ENCODE measurements at regions not wholly inside any gene's neighbourhood (a gene's known extent, or its start where the extent isn't known, plus 50 kb on each side); places are given as distances from the start of the nearest gene placed in this dataset.

- Histone ChIP-seq H3K9me3 (ENCODE audit: low read depth, low read length, poor library complexity, severe bottlenecking) (no peaks in the 10 kb centered on the region), H3K27me3 (replicated peaks; ENCODE audit: insufficient read depth, low read depth, low read length, poor library complexity) (no peaks in the 10 kb centered on the region), H3K27ac (ENCODE audit: low read depth, low read length, poor library complexity, severe bottlenecking) (no peak overlapping the region), H3K4me3 (ENCODE audit: low read depth, low read length, poor library complexity, severe bottlenecking) (no peak overlapping the region), H3K36me3 (ENCODE audit: insufficient read depth, low read length, poor library complexity, severe bottlenecking) (no peaks in the 10 kb centered on the region), H3K4me1 (ENCODE audit: insufficient read depth, low read length, poor library complexity, severe bottlenecking) (no peaks in the 10 kb centered on the region)
- intact Hi-C loops (cut with micrococcal nuclease; ENCODE audit: unreplicated experiment): no loop called here
- TF ChIP-seq CTCF (conservative IDR thresholded peaks at IDR 0.05; ENCODE audit: low read depth, low read length) (no peak), EZH2 (IDR thresholded peaks at IDR 0.05; ENCODE audit: borderline replicate concordance, low read depth, low read length, poor library complexity, severe bottlenecking) (no peak)
- ChIA-PET POLR2A (ENCODE audit: low non-redundant PET) (no interaction called here), CTCF (no interaction called here)
- no peak for DNase-seq (ENCODE audit: low spot score)
- no TSS peak for BruUV-seq (replicated peaks)
Observed at GRCh38 chr2:145106293-145106692, 586.4 kb upstream of the ZEB2 start.

GRCh38 chr2:145102706-145103105, 582.8 kb upstream of the ZEB2 start:
- BruUV-seq (replicated peaks): no TSS peak
- H3K4me3 ChIP-seq (ENCODE audit: low read depth, low read length, poor library complexity, severe bottlenecking): no peak overlapping the region
- H3K9me3 ChIP-seq (ENCODE audit: low read depth, low read length, poor library complexity, severe bottlenecking): no peaks in the 10 kb centered on the region
- no peaks in the 10 kb centered on the region for H3K4me1 ChIP-seq (ENCODE audit: insufficient read depth, low read length, poor library complexity, severe bottlenecking)
- intact Hi-C loops (cut with micrococcal nuclease; ENCODE audit: unreplicated experiment): no loop called here
- CTCF ChIA-PET: no interaction called here
- no peak overlapping the region for H3K27ac ChIP-seq (ENCODE audit: low read depth, low read length, poor library complexity, severe bottlenecking)
- DNase-seq (ENCODE audit: low spot score): no peak
- POLR2A ChIA-PET (ENCODE audit: low non-redundant PET): no interaction called here
- no peaks in the 10 kb centered on the region for H3K36me3 ChIP-seq (ENCODE audit: insufficient read depth, low read length, poor library complexity, severe bottlenecking)
- TF ChIP-seq CTCF (conservative IDR thresholded peaks at IDR 0.05; ENCODE audit: low read depth, low read length) (no peak), EZH2 (IDR thresholded peaks at IDR 0.05; ENCODE audit: borderline replicate concordance, low read depth, low read length, poor library complexity, severe bottlenecking) (no peak)
- no peaks in the 10 kb centered on the region for H3K27me3 ChIP-seq (replicated peaks; ENCODE audit: insufficient read depth, low read depth, low read length, poor library complexity)

GRCh38 chr2:145100301-145100700, 580.4 kb upstream of the ZEB2 start:
- BruUV-seq (replicated peaks): no TSS peak
- H3K36me3 ChIP-seq (ENCODE audit: insufficient read depth, low read length, poor library complexity, severe bottlenecking): no peaks in the 10 kb centered on the region
- H3K27ac ChIP-seq (ENCODE audit: low read depth, low read length, poor library complexity, severe bottlenecking): no peak overlapping the region
- ChIA-PET CTCF (no interaction called here), POLR2A (ENCODE audit: low non-redundant PET) (no interaction called here)
- TF ChIP-seq CTCF (conservative IDR thresholded peaks at IDR 0.05; ENCODE audit: low read depth, low read length) (no peak), EZH2 (IDR thresholded peaks at IDR 0.05; ENCODE audit: borderline replicate concordance, low read depth, low read length, poor library complexity, severe bottlenecking) (no peak)
- H3K4me1 ChIP-seq (ENCODE audit: insufficient read depth, low read length, poor library complexity, severe bottlenecking): no peaks in the 10 kb centered on the region
- intact Hi-C loops (cut with micrococcal nuclease; ENCODE audit: unreplicated experiment): no loop called here
- no peak for DNase-seq (ENCODE audit: low spot score)
- no peaks in the 10 kb centered on the region for H3K27me3 ChIP-seq (replicated peaks; ENCODE audit: insufficient read depth, low read depth, low read length, poor library complexity)
- no peaks in the 10 kb centered on the region for H3K9me3 ChIP-seq (ENCODE audit: low read depth, low read length, poor library complexity, severe bottlenecking)
- no peak overlapping the region for H3K4me3 ChIP-seq (ENCODE audit: low read depth, low read length, poor library complexity, severe bottlenecking)
